ENCODE measurements at regions not wholly inside any gene's neighbourhood (a gene's known extent, or its start where the extent isn't known, plus 50 kb on each side); places are given as distances from the start of the nearest gene placed in this dataset.

DNA sequence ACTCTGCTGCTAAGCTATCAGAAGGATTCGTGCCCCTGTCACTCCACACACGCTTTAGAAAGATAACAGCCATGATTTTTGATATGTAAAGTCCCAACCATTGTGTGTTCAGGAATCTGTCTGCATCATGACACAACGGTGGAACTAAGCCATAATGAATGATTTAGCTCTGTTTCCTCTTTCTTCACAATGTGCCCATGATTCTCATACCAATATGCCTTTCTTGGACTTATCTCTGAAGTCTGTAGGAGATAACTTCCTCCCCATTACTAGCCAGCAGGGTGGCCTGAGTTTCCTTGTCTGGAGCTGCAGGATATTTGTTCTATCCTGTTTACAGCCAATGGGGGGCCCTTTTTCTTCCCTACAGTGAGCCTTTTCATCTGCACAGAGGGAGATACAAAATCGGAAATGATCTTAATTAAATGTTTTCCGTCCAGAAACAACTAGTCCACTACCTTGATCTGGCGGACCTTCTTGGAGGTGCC, 511.7 kb downstream of the USP25 start:
- Histone ChIP-seq H3K27ac (ENCODE audit: low read depth in 2 of 2, low read length in 2 of 2) (no peak overlapping the region), H3K36me3 (ENCODE audit: control insufficient read depth in 2 of 3, insufficient read depth in 3 of 3, low read length in 3 of 3) (no peaks in the 10 kb centered on the region), H3K9me3 (ENCODE audit: control insufficient read depth in 2 of 3, insufficient read depth in 1 of 3, low read length in 3 of 3) (no peaks in the 10 kb centered on the region), H3K4me3 (ENCODE audit: low read length in 3 of 3) (no peak overlapping the region), H3K4me1 (ENCODE audit: control insufficient read depth in 2 of 3, insufficient read depth in 2 of 3, low read depth in 1 of 3, low read length in 3 of 3) (no peaks in the 10 kb centered on the region), H3K27me3 (ENCODE audit: control insufficient read depth, insufficient read depth, low read length) (no peaks in the 10 kb centered on the region), H3K9ac (ENCODE audit: low read length in 3 of 3) (no peak overlapping the region)
- FAIRE-seq (no peak), DNase-seq (peak in 1 of 5 donors; percentile 48)
- intact Hi-C loops (cut with DNase I) = no loop called here
- TF ChIP-seq, protein P1, sequence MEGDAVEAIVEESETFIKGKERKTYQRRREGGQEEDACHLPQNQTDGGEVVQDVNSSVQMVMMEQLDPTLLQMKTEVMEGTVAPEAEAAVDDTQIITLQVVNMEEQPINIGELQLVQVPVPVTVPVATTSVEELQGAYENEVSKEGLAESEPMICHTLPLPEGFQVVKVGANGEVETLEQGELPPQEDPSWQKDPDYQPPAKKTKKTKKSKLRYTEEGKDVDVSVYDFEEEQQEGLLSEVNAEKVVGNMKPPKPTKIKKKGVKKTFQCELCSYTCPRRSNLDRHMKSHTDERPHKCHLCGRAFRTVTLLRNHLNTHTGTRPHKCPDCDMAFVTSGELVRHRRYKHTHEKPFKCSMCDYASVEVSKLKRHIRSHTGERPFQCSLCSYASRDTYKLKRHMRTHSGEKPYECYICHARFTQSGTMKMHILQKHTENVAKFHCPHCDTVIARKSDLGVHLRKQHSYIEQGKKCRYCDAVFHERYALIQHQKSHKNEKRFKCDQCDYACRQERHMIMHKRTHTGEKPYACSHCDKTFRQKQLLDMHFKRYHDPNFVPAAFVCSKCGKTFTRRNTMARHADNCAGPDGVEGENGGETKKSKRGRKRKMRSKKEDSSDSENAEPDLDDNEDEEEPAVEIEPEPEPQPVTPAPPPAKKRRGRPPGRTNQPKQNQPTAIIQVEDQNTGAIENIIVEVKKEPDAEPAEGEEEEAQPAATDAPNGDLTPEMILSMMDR (IDR thresholded peaks at IDR 0.05; ENCODE audit: borderline replicate concordance, extremely low read depth, insufficient read depth) = no peak

DNA sequence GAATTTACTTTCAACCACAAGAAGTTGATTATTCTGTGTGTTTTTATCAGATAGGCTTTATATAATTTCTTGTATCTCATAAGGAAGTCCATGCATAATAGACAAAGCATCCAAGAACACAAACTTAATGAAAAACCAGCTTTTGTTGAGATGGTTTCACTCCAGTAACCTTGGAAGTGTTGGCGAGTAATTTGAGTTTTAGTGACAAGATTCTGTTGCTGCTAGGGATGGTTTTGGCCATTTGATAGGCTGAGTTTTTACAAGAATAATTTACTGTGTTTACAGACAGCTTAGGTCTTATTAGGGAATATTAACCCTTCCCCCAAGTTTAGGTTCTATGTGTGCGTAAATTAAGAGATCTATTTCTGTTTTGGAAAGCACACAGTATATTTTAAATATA, 513.6 kb downstream of the USP25 start:
- DNase-seq (peak in 3 of 5 donors; percentile 10 to 74 (median 64)), FAIRE-seq (no peak)

DNA sequence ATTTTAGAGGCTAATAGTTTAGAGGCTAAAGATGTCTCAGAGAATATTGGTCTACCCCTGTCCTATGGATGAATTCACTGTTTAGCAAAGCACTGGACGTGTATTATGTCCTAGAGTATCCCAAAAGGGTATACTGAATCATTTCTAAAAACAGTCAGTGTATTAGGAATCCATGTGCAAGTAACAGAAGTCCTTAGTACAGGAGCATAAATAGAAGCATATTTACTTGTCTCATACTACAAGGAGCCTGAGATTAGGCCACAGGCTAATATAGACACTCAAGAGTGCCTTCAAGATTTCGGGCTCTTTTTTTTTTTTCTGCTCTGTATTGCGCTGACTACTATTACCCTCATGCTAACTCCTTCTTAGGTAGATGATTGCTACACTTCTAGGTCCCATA, 518.9 kb downstream of the USP25 start:
- H3K36me3 ChIP-seq (ENCODE audit: control insufficient read depth in 2 of 3, insufficient read depth in 3 of 3, low read length in 3 of 3) = no peaks in the 10 kb centered on the region
- DNase-seq (no peak), FAIRE-seq (no peak)
- H3K27me3 ChIP-seq (ENCODE audit: control insufficient read depth, insufficient read depth, low read length) = no peaks in the 10 kb centered on the region
- TF ChIP-seq, protein P1 (IDR thresholded peaks at IDR 0.05; ENCODE audit: borderline replicate concordance, extremely low read depth, insufficient read depth) = no peak
- H3K27ac ChIP-seq (ENCODE audit: low read depth in 2 of 2, low read length in 2 of 2) = no peak overlapping the region
- no peak overlapping the region for H3K9ac ChIP-seq (ENCODE audit: low read length in 3 of 3)
- intact Hi-C loops (cut with DNase I) = no loop called here
- H3K4me3 ChIP-seq (ENCODE audit: low read length in 3 of 3) = no peak overlapping the region
- H3K9me3 ChIP-seq (ENCODE audit: control insufficient read depth in 2 of 3, insufficient read depth in 1 of 3, low read length in 3 of 3) = no peaks in the 10 kb centered on the region
- no peaks in the 10 kb centered on the region for H3K4me1 ChIP-seq (ENCODE audit: control insufficient read depth in 2 of 3, insufficient read depth in 2 of 3, low read depth in 1 of 3, low read length in 3 of 3)

More for the DNA sequence above, 513.6 kb downstream of the USP25 start:
- Histone ChIP-seq H3K36me3 (ENCODE audit: control insufficient read depth in 2 of 3, insufficient read depth in 3 of 3, low read length in 3 of 3) (no peaks in the 10 kb centered on the region), H3K27me3 (ENCODE audit: control insufficient read depth, insufficient read depth, low read length) (no peaks in the 10 kb centered on the region), H3K9me3 (ENCODE audit: control insufficient read depth in 2 of 3, insufficient read depth in 1 of 3, low read length in 3 of 3) (no peaks in the 10 kb centered on the region), H3K4me1 (ENCODE audit: control insufficient read depth in 2 of 3, insufficient read depth in 2 of 3, low read depth in 1 of 3, low read length in 3 of 3) (no peaks in the 10 kb centered on the region), H3K4me3 (ENCODE audit: low read length in 3 of 3) (no peak overlapping the region), H3K27ac (ENCODE audit: low read depth in 2 of 2, low read length in 2 of 2) (no peak overlapping the region), H3K9ac (ENCODE audit: low read length in 3 of 3) (no peak overlapping the region)
- TF ChIP-seq, protein P1 (IDR thresholded peaks at IDR 0.05; ENCODE audit: borderline replicate concordance, extremely low read depth, insufficient read depth) = no peak
- intact Hi-C loops (cut with DNase I) = no loop called here

DNA sequence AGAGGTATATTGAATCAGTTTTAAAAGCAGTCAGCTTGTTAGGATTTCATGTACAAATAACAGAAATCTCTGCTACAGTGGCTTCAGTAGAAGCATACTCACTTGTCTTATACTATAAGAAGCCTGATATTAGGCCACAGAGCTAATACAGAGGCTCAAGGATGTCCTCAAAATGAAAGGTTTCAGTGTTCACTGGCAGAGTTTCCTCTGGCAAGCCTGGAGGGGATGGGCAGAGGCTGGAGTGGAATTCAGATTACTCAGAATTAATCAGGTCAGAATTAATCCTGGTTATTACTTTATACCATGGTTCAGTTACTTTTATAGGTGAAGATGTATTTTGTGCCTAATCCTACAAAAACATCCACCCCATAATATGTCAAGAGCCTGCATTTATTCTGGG, 520.5 kb downstream of the USP25 start:
- DNase-seq (no peak), FAIRE-seq (no peak)
- Histone ChIP-seq H3K4me1 (ENCODE audit: control insufficient read depth in 2 of 3, insufficient read depth in 2 of 3, low read depth in 1 of 3, low read length in 3 of 3) (no peaks in the 10 kb centered on the region), H3K4me3 (ENCODE audit: low read length in 3 of 3) (no peak overlapping the region), H3K27ac (ENCODE audit: low read depth in 2 of 2, low read length in 2 of 2) (no peak overlapping the region), H3K9ac (ENCODE audit: low read length in 3 of 3) (no peak overlapping the region), H3K36me3 (ENCODE audit: control insufficient read depth in 2 of 3, insufficient read depth in 3 of 3, low read length in 3 of 3) (no peaks in the 10 kb centered on the region), H3K27me3 (ENCODE audit: control insufficient read depth, insufficient read depth, low read length) (no peaks in the 10 kb centered on the region), H3K9me3 (ENCODE audit: control insufficient read depth in 2 of 3, insufficient read depth in 1 of 3, low read length in 3 of 3) (no peaks in the 10 kb centered on the region)
- intact Hi-C loops (cut with DNase I) = no loop called here
- TF ChIP-seq, protein P1 (IDR thresholded peaks at IDR 0.05; ENCODE audit: borderline replicate concordance, extremely low read depth, insufficient read depth) = no peak
